Kidney (tissue), 13 donors: ENCODE measurements at regions not wholly inside any gene's neighbourhood (a gene's known extent, or its start where the extent isn't known, plus 50 kb on each side); places are given as distances from the start of the nearest gene placed in this dataset.

ENCODE experiments used
- DNase-seq, 5 donors: peaks; one replicate each; pipeline ENCODE4 v3.0.0-alpha.2; 2013 to 2020
- FAIRE-seq: peaks from 2 replicates; lab custom pipeline; 2012; peaks lifted over from hg19 to GRCh38; lab: Jason Lieb, UNC
- H3K27ac ChIP-seq, 2 donors: one replicate each; pipeline ENCODE4 v1.7.0; 2013; ENCODE audit warnings: low read depth in 2 of 2, low read length in 2 of 2, inconsistent platforms in 1 of 2
- H3K27me3 ChIP-seq: one replicate; pipeline ENCODE4 v1.7.1; 2013; ENCODE audit warnings: low read length, inconsistent platforms; ENCODE audit not compliant: control insufficient read depth, insufficient read depth
- H3K36me3 ChIP-seq, 3 donors: one replicate each; pipeline versions ENCODE4 v1.7.0 to v1.7.1; 2013; ENCODE audit warnings: low read length in 3 of 3, control low read depth in 1 of 3, inconsistent platforms in 1 of 3; ENCODE audit not compliant: insufficient read depth in 3 of 3, control insufficient read depth in 2 of 3
- H3K4me1 ChIP-seq, 3 donors: one replicate each; pipeline versions ENCODE4 v1.7.0 to v1.7.1; 2013; ENCODE audit warnings: low read length in 3 of 3, inconsistent platforms in 1 of 3, low read depth in 1 of 3; ENCODE audit not compliant: control insufficient read depth in 2 of 3, insufficient read depth in 2 of 3
- H3K4me3 ChIP-seq, 3 donors: one replicate each; pipeline versions ENCODE4 v1.7.0 to v1.8.1; 2013; ENCODE audit warnings: low read length in 3 of 3, control low read depth in 1 of 3, inconsistent platforms in 1 of 3
- H3K9ac ChIP-seq, 3 donors: one replicate each; pipeline versions ENCODE4 v1.7.0 to v1.7.1; 2013; ENCODE audit warnings: low read length in 3 of 3, control low read depth in 1 of 3, inconsistent platforms in 1 of 3
- H3K9me3 ChIP-seq, 3 donors: one replicate each; pipeline versions ENCODE4 v1.7.0 to v1.7.1; 2013; ENCODE audit warnings: low read length in 3 of 3, control low read depth in 1 of 3, inconsistent platforms in 1 of 3; ENCODE audit not compliant: control insufficient read depth in 2 of 3, insufficient read depth in 1 of 3
- intact Hi-C: fragments of 100-400 bp; cut with DNase I; formaldehyde crosslinking; loops from one replicate; pipeline ENCODE4 v1.11.1; 2022
- TF ChIP-seq, protein P1 (sequence below): IDR thresholded peaks from 3 replicates; pipeline ENCODE4 v1.5.1; 2012; ENCODE audit warnings: mild to moderate bottlenecking, moderate library complexity, borderline replicate concordance; ENCODE audit not compliant: insufficient read depth; ENCODE audit errors: extremely low read depth
- donor health status: control.
- donor health status: control.
- donor health status: control.
- donor health status: control.
- donor health status: control.
- donor health status: DM: yes; HTN: yes; CAD: no.
- donor health status: Normal renal cell carcinoma (clear cell type).

DNA sequence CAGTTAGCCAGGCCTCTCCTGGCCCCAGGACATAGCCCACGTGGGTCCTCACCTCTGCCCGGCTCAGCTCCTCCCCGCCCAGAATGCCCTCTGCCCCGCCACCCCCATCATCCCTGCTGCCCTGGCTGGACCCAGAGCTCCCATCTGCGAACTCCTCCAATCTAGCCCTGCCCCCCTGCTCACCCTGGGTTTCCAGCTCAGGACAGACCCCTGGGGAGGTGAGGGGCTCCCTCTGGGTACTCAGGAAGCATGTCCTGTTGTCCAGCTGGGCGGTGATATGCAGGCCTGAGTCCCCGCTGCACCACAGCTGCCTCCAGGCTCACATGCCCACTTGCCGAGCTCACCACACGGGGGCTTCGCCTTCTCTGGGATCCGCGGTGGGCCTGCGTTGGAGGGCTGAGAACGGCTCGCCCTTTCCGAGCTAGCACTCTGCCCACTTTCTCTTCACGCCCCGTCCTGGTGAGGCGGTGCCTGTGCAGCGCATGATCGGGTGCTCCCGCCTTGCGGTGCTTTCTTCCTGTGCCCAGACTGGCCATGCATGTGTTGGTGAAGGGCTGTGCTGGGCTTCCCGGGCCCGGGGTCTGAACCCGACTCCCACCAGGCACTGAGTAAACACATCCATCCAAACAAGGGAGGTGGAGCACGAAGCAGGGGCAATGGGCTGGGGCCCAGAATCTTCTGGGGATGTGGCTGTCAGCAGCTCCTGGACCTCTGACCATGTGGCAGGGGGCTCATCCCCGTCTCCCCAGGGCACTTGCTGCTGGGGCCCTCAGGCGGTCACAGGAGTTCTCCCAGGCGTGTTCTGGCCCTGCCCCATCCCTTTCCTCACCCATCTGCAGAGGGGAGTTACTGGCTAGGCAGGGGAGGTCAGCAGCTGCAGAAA lies 74.3 kb downstream of the RGS12 start:
- FAIRE-seq (no peak), DNase-seq (peak in 2 of 5 donors; percentile 50 to 63)
- intact Hi-C loops = no loop called here
- no peaks in the 10 kb centered on the region for H3K9me3 ChIP-seq
- no peaks in the 10 kb centered on the region for H3K36me3 ChIP-seq
- H3K4me1 ChIP-seq = peaks cover 0 to 16% (median 2%) of the 10 kb centered on the region in 3 donors
- no peak overlapping the region for H3K4me3 ChIP-seq
- peak overlapping the region in 1 of 2 donors; percentile 51 for H3K27ac ChIP-seq
- no peaks in the 10 kb centered on the region for H3K27me3 ChIP-seq
- TF ChIP-seq, protein P1, sequence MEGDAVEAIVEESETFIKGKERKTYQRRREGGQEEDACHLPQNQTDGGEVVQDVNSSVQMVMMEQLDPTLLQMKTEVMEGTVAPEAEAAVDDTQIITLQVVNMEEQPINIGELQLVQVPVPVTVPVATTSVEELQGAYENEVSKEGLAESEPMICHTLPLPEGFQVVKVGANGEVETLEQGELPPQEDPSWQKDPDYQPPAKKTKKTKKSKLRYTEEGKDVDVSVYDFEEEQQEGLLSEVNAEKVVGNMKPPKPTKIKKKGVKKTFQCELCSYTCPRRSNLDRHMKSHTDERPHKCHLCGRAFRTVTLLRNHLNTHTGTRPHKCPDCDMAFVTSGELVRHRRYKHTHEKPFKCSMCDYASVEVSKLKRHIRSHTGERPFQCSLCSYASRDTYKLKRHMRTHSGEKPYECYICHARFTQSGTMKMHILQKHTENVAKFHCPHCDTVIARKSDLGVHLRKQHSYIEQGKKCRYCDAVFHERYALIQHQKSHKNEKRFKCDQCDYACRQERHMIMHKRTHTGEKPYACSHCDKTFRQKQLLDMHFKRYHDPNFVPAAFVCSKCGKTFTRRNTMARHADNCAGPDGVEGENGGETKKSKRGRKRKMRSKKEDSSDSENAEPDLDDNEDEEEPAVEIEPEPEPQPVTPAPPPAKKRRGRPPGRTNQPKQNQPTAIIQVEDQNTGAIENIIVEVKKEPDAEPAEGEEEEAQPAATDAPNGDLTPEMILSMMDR = no peak
- H3K9ac ChIP-seq = no peak overlapping the region

DNA sequence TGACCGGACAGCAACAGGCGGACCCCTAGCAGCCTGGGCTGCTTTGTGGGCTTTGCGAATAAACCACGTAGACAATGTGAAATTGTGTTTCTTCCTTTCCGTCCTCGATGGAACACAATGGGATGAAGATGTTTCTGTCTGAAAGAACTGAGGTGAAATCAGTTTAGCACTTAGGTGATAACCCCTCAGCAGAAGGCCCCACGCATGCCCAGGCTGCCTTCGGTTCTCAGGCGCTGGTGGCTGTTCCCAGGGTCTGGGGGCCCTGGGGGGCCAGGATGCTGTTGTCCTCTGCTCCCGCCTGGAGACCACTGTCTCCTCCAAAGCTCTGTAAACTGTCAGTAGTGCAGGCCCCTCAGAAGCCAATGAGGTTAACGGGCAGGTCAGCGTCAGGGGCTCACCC lies 73.9 kb upstream of the HGFAC start:
- Histone ChIP-seq H3K27ac (no peak overlapping the region), H3K9ac (no peak overlapping the region), H3K36me3 (no peaks in the 10 kb centered on the region), H3K4me3 (no peak overlapping the region), H3K27me3 (no peaks in the 10 kb centered on the region), H3K9me3 (no peaks in the 10 kb centered on the region), H3K4me1 (peaks cover 0 to 16% (median 2%) of the 10 kb centered on the region in 3 donors)
- intact Hi-C loops = no loop called here
- FAIRE-seq (no peak), DNase-seq (no peak)
- TF ChIP-seq, protein P1 = no peak

DNA sequence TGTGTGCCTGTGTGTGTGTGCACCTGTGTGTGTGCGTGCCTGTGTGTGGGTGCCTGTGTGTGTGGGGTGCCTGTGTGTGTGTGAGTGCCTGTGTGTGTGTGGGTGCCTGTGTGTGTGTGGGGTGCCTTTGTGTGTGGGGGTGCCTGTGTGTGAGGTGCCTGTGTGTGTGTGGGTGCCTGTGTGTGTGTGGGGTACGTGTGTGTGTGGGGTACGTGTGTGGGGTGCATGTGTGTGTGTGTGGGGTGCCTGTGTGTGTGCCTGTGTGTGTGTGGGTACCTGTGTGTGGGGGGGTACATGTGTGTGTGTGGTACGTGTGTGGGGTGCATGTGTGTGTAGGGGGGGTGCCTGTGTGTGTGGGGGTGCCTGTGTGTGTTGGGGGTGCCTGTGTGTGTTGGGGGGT lies 73.4 kb upstream of the HGFAC start:
- Histone ChIP-seq H3K9me3 (no peaks in the 10 kb centered on the region), H3K9ac (no peak overlapping the region), H3K36me3 (no peaks in the 10 kb centered on the region), H3K4me1 (peaks cover 0 to 18% (median 2%) of the 10 kb centered on the region in 3 donors), H3K27ac (no peak overlapping the region), H3K4me3 (no peak overlapping the region), H3K27me3 (no peaks in the 10 kb centered on the region)
- no peak for FAIRE-seq
- no peak for DNase-seq
- intact Hi-C loops = no loop called here
- TF ChIP-seq, protein P1 = no peak
